Activated naive CD8-positive, alpha-beta T cell treated with anti-CD3 and anti-CD28 coated beads, Interleukin-2, amount 10 ng/mL, durations not matched to agents 7 days and 5 days (primary cell): ENCODE measurements at regions not wholly inside any gene's neighbourhood (a gene's known extent, or its start where the extent isn't known, plus 50 kb on each side); places are given as distances from the start of the nearest gene placed in this dataset.

Experiments
- ATAC-seq: fragments of 150-1000 bp; cut with Tn5 transposase; one replicate; pipeline ENCODE4 v1.10.0; 2021; ENCODE audit warnings: low read depth, moderate library complexity
- POLR2A ChIA-PET: fragments of 350-600 bp; sonication (Branson Sonifier 250); formaldehyde crosslinking; loops from one replicate; lab custom pipeline; 2021; ENCODE audit warnings: antibody characterized with exemption; lab: Charles Lee
- DNase-seq: peaks from one replicate; pipeline ENCODE4 v3.0.0; 2021
- H3K27ac Mint-ChIP-seq: one replicate; pipeline ENCODE4 v1.8.0; 2022; ENCODE audit warnings: mild to moderate bottlenecking, mixed read lengths
- H3K27me3 Mint-ChIP-seq: one replicate; pipeline ENCODE4 v1.8.0; 2022; ENCODE audit warnings: mild to moderate bottlenecking, moderate library complexity, mixed read lengths
- H3K36me3 Mint-ChIP-seq: one replicate; pipeline ENCODE4 v1.8.0; 2021; ENCODE audit warnings: mild to moderate bottlenecking, mixed read lengths
- H3K4me1 Mint-ChIP-seq: one replicate; pipeline ENCODE4 v1.8.0; 2021; ENCODE audit warnings: mixed read lengths
- H3K4me3 Mint-ChIP-seq: one replicate; pipeline ENCODE4 v1.8.0; 2022; ENCODE audit warnings: mild to moderate bottlenecking, moderate library complexity, mixed read lengths
- H3K9me3 Mint-ChIP-seq: one replicate; pipeline ENCODE4 v1.8.0; 2021; ENCODE audit warnings: mixed read lengths

- DNase-seq (no peak), ATAC-seq (no peak)
- no peak overlapping the region for H3K4me3 Mint-ChIP-seq
- no peaks in the 10 kb centered on the region for H3K4me1 Mint-ChIP-seq
- H3K27me3 Mint-ChIP-seq, result no peaks in the 10 kb centered on the region
- POLR2A ChIA-PET, result no interaction called here
- H3K27ac Mint-ChIP-seq, result no peak overlapping the region
- no peaks in the 10 kb centered on the region for H3K9me3 Mint-ChIP-seq
- H3K36me3 Mint-ChIP-seq, result no peaks in the 10 kb centered on the region
Observed at GRCh38 chrX:121216641-121217374, 169.4 kb downstream of the GLUD2 start.

DNA sequence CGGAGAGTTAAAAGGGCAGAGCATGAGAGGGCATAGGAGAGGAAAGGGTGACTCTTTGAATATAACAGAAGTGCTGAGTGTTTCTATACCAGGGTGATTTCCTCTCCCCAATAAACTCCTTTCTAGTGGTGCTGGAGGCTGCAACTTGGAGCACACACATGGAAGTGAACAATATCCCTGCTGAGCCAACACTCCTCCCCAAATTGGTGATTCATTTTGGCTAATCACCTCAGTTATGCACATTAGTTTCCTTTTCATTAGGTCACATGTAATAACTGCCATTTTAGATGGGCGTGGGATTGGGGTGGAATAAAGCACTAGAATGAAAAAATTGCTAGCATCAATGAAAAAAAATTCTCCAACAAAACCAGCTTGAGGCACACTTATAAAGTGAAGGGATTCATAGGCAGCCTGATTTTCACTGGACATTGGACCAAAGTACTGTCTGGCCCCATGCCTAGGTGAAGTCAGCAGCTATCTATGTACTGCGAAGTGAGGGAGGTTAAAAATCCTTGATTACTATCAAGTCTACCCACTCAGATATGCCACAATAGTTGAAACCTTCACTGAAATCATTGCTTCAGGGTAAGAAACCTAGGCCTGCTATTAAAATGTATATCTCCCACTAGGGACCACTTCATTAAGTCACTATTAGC lies 174.0 kb downstream of the GLUD2 start:
- DNase-seq, result no peak
- Mint-ChIP-seq H3K27me3 (no peaks in the 10 kb centered on the region), H3K27ac (no peak overlapping the region), H3K36me3 (no peaks in the 10 kb centered on the region), H3K4me1 (no peaks in the 10 kb centered on the region), H3K9me3 (no peaks in the 10 kb centered on the region), H3K4me3 (no peak overlapping the region)
- POLR2A ChIA-PET, result no interaction called here
- ATAC-seq, result no peak

DNA sequence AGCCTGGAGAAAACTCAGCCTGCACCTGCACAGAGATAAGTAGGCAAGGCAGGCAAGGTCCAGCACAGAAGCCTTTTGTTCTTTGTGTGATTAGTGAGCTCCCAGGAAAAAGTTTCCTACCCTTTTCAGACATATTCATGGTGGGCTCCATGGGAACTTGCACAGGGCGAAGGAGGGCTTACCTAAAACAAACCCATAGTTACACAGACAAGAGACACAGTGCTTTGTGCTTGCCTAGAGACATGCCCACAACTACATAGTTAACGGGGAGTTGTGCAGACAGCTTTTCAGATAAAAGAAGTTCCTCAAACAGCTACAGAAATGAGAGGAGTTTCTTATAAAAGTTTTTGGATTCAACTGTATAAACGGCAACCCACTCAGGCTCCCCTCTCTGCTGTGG lies 180.5 kb downstream of the GLUD2 start:
- Mint-ChIP-seq H3K4me1 (no peaks in the 10 kb centered on the region), H3K27ac (no peak overlapping the region), H3K36me3 (no peaks in the 10 kb centered on the region), H3K27me3 (no peaks in the 10 kb centered on the region), H3K4me3 (no peak overlapping the region), H3K9me3 (no peaks in the 10 kb centered on the region)
- DNase-seq (no peak), ATAC-seq (no peak)
- POLR2A ChIA-PET, result no interaction called here

DNA sequence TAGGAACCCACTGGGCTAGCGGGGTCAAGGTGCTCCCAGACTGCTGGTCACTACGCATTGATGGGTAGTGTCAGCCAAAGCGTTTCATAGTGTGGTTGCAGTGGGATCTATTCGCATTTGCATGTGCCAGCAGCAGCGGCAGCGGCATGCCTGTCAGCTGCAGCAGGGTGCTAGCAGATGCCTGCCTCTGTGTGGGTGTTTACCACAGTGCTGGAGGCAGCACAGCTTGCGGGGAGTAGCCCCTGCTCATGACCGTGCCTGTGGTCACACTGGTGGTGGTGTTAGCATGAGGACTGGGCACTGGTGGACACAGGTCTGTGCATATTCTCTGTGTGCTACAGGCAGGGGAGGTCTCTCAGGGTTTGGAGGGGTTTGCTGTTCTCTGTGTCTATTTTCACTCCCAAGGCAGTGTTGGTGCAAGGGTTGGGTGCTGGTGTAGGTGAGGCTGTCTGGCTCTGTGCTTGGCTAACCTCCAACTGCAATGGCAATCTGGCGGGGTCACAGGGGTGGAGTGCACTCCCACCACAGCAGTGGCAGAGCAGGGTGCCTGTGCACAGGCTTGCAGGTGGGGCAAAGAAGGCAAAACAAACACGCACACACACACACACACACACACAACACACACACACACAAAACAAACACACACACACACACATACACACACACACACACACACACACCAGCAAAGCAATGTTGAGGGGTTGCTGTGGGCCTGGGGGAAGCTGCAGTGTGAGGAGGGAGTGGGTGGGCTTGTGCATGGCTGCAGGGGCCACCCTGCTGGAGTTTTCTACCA lies 184.4 kb downstream of the GLUD2 start:
- H3K27ac Mint-ChIP-seq, result no peak overlapping the region
- H3K9me3 Mint-ChIP-seq, result no peaks in the 10 kb centered on the region
- POLR2A ChIA-PET, result no interaction called here
- no peaks in the 10 kb centered on the region for H3K4me1 Mint-ChIP-seq
- DNase-seq (no peak), ATAC-seq (no peak)
- H3K36me3 Mint-ChIP-seq, result no peaks in the 10 kb centered on the region
- no peak overlapping the region for H3K4me3 Mint-ChIP-seq
- no peaks in the 10 kb centered on the region for H3K27me3 Mint-ChIP-seq

GRCh38 chrX:121236040-121236439 lies 188.6 kb downstream of the GLUD2 start:
- no peak for ATAC-seq
- no peak overlapping the region for H3K27ac Mint-ChIP-seq
- H3K27me3 Mint-ChIP-seq, result no peaks in the 10 kb centered on the region

GRCh38 chrX:121238093-121238492 lies 190.7 kb downstream of the GLUD2 start:
- ATAC-seq (no peak), DNase-seq (no peak)
- no peaks in the 10 kb centered on the region for H3K4me1 Mint-ChIP-seq
- H3K27me3 Mint-ChIP-seq, result no peaks in the 10 kb centered on the region
- peaks cover 3% of the 10 kb centered on the region for H3K9me3 Mint-ChIP-seq
- H3K4me3 Mint-ChIP-seq, result no peak overlapping the region
- no peaks in the 10 kb centered on the region for H3K36me3 Mint-ChIP-seq
- POLR2A ChIA-PET, result no interaction called here
- no peak overlapping the region for H3K27ac Mint-ChIP-seq

More at GRCh38 chrX:121236040-121236439, 188.6 kb downstream of the GLUD2 start:
- H3K4me3 Mint-ChIP-seq, result no peak overlapping the region
- POLR2A ChIA-PET, result no interaction called here
- peaks cover 3% of the 10 kb centered on the region for H3K9me3 Mint-ChIP-seq
- no peaks in the 10 kb centered on the region for H3K36me3 Mint-ChIP-seq
- no peak for DNase-seq
- H3K4me1 Mint-ChIP-seq, result no peaks in the 10 kb centered on the region

- Mint-ChIP-seq H3K27ac (no peak overlapping the region), H3K4me3 (no peak overlapping the region), H3K9me3 (no peaks in the 10 kb centered on the region), H3K36me3 (no peaks in the 10 kb centered on the region), H3K27me3 (no peaks in the 10 kb centered on the region), H3K4me1 (no peaks in the 10 kb centered on the region)
- POLR2A ChIA-PET, result no interaction called here
- ATAC-seq (no peak), DNase-seq (no peak)
Observed at GRCh38 chrX:121244511-121244910, 197.1 kb downstream of the GLUD2 start.

DNA sequence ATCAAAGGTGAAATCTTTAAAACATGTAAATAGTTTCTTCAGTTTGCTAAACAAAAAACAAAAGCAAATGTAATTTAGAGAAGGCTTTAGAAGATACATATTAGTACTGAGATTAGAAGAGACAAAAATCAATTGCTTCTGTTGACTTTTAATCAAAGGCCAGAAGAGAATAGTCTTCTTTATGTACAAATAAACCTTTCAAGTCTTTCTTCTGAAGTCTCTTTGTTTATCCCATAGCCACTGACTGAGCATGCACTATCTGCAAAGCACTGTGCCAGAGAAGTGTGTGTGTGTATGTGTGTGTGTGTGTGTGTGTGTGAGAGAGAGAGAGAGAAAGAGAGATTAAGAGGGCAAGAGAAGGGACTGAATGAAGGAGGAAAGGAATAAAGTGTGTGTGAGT lies 198.4 kb downstream of the GLUD2 start:
- no peak overlapping the region for H3K27ac Mint-ChIP-seq
- H3K9me3 Mint-ChIP-seq, result no peaks in the 10 kb centered on the region
- no peaks in the 10 kb centered on the region for H3K36me3 Mint-ChIP-seq
- H3K4me1 Mint-ChIP-seq, result no peaks in the 10 kb centered on the region
- POLR2A ChIA-PET, result no interaction called here
- no peak overlapping the region for H3K4me3 Mint-ChIP-seq
- DNase-seq (no peak), ATAC-seq (no peak)
- H3K27me3 Mint-ChIP-seq, result no peaks in the 10 kb centered on the region

- no peak for ATAC-seq
- Mint-ChIP-seq H3K4me1 (no peaks in the 10 kb centered on the region), H3K27ac (no peak overlapping the region), H3K4me3 (no peak overlapping the region), H3K36me3 (no peaks in the 10 kb centered on the region), H3K27me3 (no peaks in the 10 kb centered on the region), H3K9me3 (no peaks in the 10 kb centered on the region)
- POLR2A ChIA-PET, result no interaction called here
- no peak for DNase-seq
Observed at GRCh38 chrX:121254336-121254735, 206.9 kb downstream of the GLUD2 start.

DNA sequence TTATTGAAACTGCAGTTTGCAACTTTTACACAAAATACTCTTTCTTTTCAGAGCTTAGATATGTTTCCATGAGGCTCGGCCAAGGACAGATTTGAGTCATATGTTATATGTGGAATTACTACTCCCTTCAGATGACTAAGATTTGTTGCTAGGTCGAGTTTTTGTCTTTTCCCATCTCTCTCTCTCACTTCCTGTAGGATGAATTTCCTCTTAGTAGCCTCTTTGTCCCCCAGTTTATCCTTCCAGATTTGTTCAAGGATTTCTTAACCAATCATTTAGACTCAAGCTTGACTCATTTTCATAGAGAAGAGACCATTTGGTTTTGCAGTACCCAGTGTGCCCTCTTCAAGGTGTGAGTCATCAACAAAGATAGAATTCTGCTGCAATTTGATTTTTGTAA lies 209.2 kb downstream of the GLUD2 start:
- H3K36me3 Mint-ChIP-seq, result no peaks in the 10 kb centered on the region
- H3K9me3 Mint-ChIP-seq, result no peaks in the 10 kb centered on the region
- DNase-seq (no peak), ATAC-seq (no peak)
- no peaks in the 10 kb centered on the region for H3K4me1 Mint-ChIP-seq
- H3K4me3 Mint-ChIP-seq, result no peak overlapping the region
- POLR2A ChIA-PET, result no interaction called here
- no peaks in the 10 kb centered on the region for H3K27me3 Mint-ChIP-seq
- H3K27ac Mint-ChIP-seq, result no peak overlapping the region

- no peaks in the 10 kb centered on the region for H3K36me3 Mint-ChIP-seq
- no peak for DNase-seq
- no peak overlapping the region for H3K27ac Mint-ChIP-seq
- H3K4me1 Mint-ChIP-seq, result no peaks in the 10 kb centered on the region
- H3K27me3 Mint-ChIP-seq, result no peaks in the 10 kb centered on the region
- ATAC-seq, result no peak
- no peaks in the 10 kb centered on the region for H3K9me3 Mint-ChIP-seq
- POLR2A ChIA-PET, result no interaction called here
- H3K4me3 Mint-ChIP-seq, result no peak overlapping the region
Observed at GRCh38 chrX:121258545-121258944, 211.1 kb downstream of the GLUD2 start.

GRCh38 chrX:121259170-121259569 lies 211.8 kb downstream of the GLUD2 start:
- no peak for DNase-seq
- no peak overlapping the region for H3K4me3 Mint-ChIP-seq
- POLR2A ChIA-PET, result no interaction called here
- ATAC-seq, result no peak
- no peaks in the 10 kb centered on the region for H3K4me1 Mint-ChIP-seq
- no peaks in the 10 kb centered on the region for H3K9me3 Mint-ChIP-seq
- H3K27me3 Mint-ChIP-seq, result no peaks in the 10 kb centered on the region
- H3K36me3 Mint-ChIP-seq, result no peaks in the 10 kb centered on the region
- H3K27ac Mint-ChIP-seq, result no peak overlapping the region

GRCh38 chrX:121260596-121261240 lies 213.3 kb downstream of the GLUD2 start:
- Mint-ChIP-seq H3K27me3 (no peaks in the 10 kb centered on the region), H3K4me3 (no peak overlapping the region), H3K4me1 (no peaks in the 10 kb centered on the region), H3K27ac (no peak overlapping the region), H3K36me3 (no peaks in the 10 kb centered on the region), H3K9me3 (no peaks in the 10 kb centered on the region)
- POLR2A ChIA-PET, result no interaction called here
- no peak for DNase-seq
- no peak for ATAC-seq
